C4-2B (cell line): ENCODE measurements at regions not wholly inside any gene's neighbourhood (a gene's known extent, or its start where the extent isn't known, plus 50 kb on each side); places are given as distances from the start of the nearest gene placed in this dataset.

Experiments used
- CTCF ChIP-seq: fragments of 450-650 bp; conservative IDR thresholded peaks from 2 replicates; pipeline ENCODE4 v1.5.1; 2017; ENCODE audit warnings: mild to moderate bottlenecking
- ZFX ChIP-seq: fragments of 450-650 bp; IDR thresholded peaks from 2 replicates; pipeline ENCODE4 v1.6.1; 2017

GRCh38 chr9:129415942-129416651 is 204.8 kb downstream of the C9orf50 start:
- TF ChIP-seq CTCF (no peak), ZFX (no peak)
